Mononuclear cell (primary cell): ENCODE measurements at regions not wholly inside any gene's neighbourhood (a gene's known extent, or its start where the extent isn't known, plus 50 kb on each side); places are given as distances from the start of the nearest gene placed in this dataset.

Experiments
- H3K27me3 ChIP-seq: 2 replicates; pipeline ENCODE4 v1.6.0; 2011; ENCODE audit warnings: low read length, control low read depth; ENCODE audit not compliant: insufficient read depth
- H3K4me1 ChIP-seq: 2 replicates; pipeline ENCODE4 v1.5.1; 2011; ENCODE audit warnings: mild to moderate bottlenecking, low read length, control low read depth; ENCODE audit not compliant: insufficient read depth
- H3K4me3 ChIP-seq: 2 replicates; pipeline ENCODE4 v1.5.1; 2011; ENCODE audit warnings: mild to moderate bottlenecking, low read length, moderate library complexity
- H3K9me3 ChIP-seq: 2 replicates; pipeline ENCODE4 v1.5.1; 2011; ENCODE audit warnings: low read depth, mild to moderate bottlenecking, control low read depth, low read length

GRCh38 chr7:17719998-17720397 lies 220.3 kb downstream of the SNX13 start:
- H3K9me3 ChIP-seq: no peaks in the 10 kb centered on the region
- H3K4me3 ChIP-seq: no peak overlapping the region
- H3K4me1 ChIP-seq: no peaks in the 10 kb centered on the region
- H3K27me3 ChIP-seq: no peaks in the 10 kb centered on the region

- H3K9me3 ChIP-seq: no peaks in the 10 kb centered on the region
- H3K27me3 ChIP-seq: no peaks in the 10 kb centered on the region
- no peak overlapping the region for H3K4me3 ChIP-seq
- H3K4me1 ChIP-seq: no peaks in the 10 kb centered on the region
Observed at GRCh38 chr7:17721736-17722285, 218.5 kb downstream of the SNX13 start.

GRCh38 chr7:17722798-17723197 lies 217.5 kb downstream of the SNX13 start:
- no peak overlapping the region for H3K4me3 ChIP-seq
- no peaks in the 10 kb centered on the region for H3K4me1 ChIP-seq
- H3K27me3 ChIP-seq: no peaks in the 10 kb centered on the region
- H3K9me3 ChIP-seq: no peaks in the 10 kb centered on the region

GRCh38 chr7:17725821-17726220 lies 214.5 kb downstream of the SNX13 start:
- Histone ChIP-seq H3K4me1 (no peaks in the 10 kb centered on the region), H3K4me3 (no peak overlapping the region), H3K27me3 (no peaks in the 10 kb centered on the region), H3K9me3 (no peaks in the 10 kb centered on the region)

- Histone ChIP-seq H3K9me3 (peaks cover 6% of the 10 kb centered on the region), H3K27me3 (no peaks in the 10 kb centered on the region), H3K4me1 (no peaks in the 10 kb centered on the region), H3K4me3 (no peak overlapping the region)
Observed at GRCh38 chr7:17732083-17732482, 208.2 kb downstream of the SNX13 start.
